ENCODE measurements at regions not wholly inside any gene's neighbourhood (a gene's known extent, or its start where the extent isn't known, plus 50 kb on each side); places are given as distances from the start of the nearest gene placed in this dataset.

- TF ChIP-seq CREB1 (IDR thresholded peaks at IDR 0.05; ENCODE audit: low read depth) (no peak), NFIC (IDR thresholded peaks at IDR 0.05) (no peak), REST (IDR thresholded peaks at IDR 0.05; ENCODE audit: low read depth) (no peak)
These were observed 89.1 kb downstream of the MED10 start for GRCh38 chr5:6289239-6289638.

- TF ChIP-seq FOXM1 (IDR thresholded peaks at IDR 0.05; ENCODE audit: borderline replicate concordance, low read depth) = no peak
- no peak for TF ChIP-seq USF1 (IDR thresholded peaks at IDR 0.05)
- TF ChIP-seq EGR1 (IDR thresholded peaks at IDR 0.05) = no peak
- TF ChIP-seq MAX (IDR thresholded peaks at IDR 0.05) = no peak
- TF ChIP-seq TAF1 (IDR thresholded peaks at IDR 0.05; ENCODE audit: low read depth) = no peak
- TF ChIP-seq CEBPB (IDR thresholded peaks at IDR 0.05) = no peak
- no peak for TF ChIP-seq CREB1 (IDR thresholded peaks at IDR 0.05; ENCODE audit: low read depth)
- no peak for TF ChIP-seq EP300 (IDR thresholded peaks at IDR 0.05; ENCODE audit: borderline replicate concordance)
- no peak for TF ChIP-seq REST (IDR thresholded peaks at IDR 0.05; ENCODE audit: low read depth)
- TF ChIP-seq NFIC (IDR thresholded peaks at IDR 0.05) = no peak
- TF ChIP-seq ZBTB7A (IDR thresholded peaks at IDR 0.05; ENCODE audit: low read depth) = no peak
- TF ChIP-seq TCF12 (IDR thresholded peaks at IDR 0.05; ENCODE audit: low read depth) = no peak
- TF ChIP-seq TEAD4 (IDR thresholded peaks at IDR 0.05) = no peak
- TF ChIP-seq YY1 (IDR thresholded peaks at IDR 0.05; ENCODE audit: low read depth) = no peak
- no peak for TF ChIP-seq RAD21 (IDR thresholded peaks at IDR 0.05; ENCODE audit: low read depth)
These were observed 91.2 kb downstream of the MED10 start for GRCh38 chr5:6287176-6287575.

GRCh38 chr5:6286404-6286803, 91.9 kb downstream of the MED10 start:
- no peak for TF ChIP-seq CREB1 (IDR thresholded peaks at IDR 0.05; ENCODE audit: low read depth)
- no peak for TF ChIP-seq NFIC (IDR thresholded peaks at IDR 0.05)
- no peak for TF ChIP-seq TAF1 (IDR thresholded peaks at IDR 0.05; ENCODE audit: low read depth)
- no peak for TF ChIP-seq TEAD4 (IDR thresholded peaks at IDR 0.05)
- TF ChIP-seq EGR1 (IDR thresholded peaks at IDR 0.05) = no peak
- TF ChIP-seq MAX (IDR thresholded peaks at IDR 0.05) = no peak
- TF ChIP-seq USF1 (IDR thresholded peaks at IDR 0.05) = no peak
- no peak for TF ChIP-seq RAD21 (IDR thresholded peaks at IDR 0.05; ENCODE audit: low read depth)
- no peak for TF ChIP-seq YY1 (IDR thresholded peaks at IDR 0.05; ENCODE audit: low read depth)
- TF ChIP-seq EP300 (IDR thresholded peaks at IDR 0.05; ENCODE audit: borderline replicate concordance) = no peak
- TF ChIP-seq TCF12 (IDR thresholded peaks at IDR 0.05; ENCODE audit: low read depth) = no peak
- no peak for TF ChIP-seq REST (IDR thresholded peaks at IDR 0.05; ENCODE audit: low read depth)
- no peak for TF ChIP-seq ZBTB7A (IDR thresholded peaks at IDR 0.05; ENCODE audit: low read depth)
- no peak for TF ChIP-seq FOXM1 (IDR thresholded peaks at IDR 0.05; ENCODE audit: borderline replicate concordance, low read depth)
- TF ChIP-seq CEBPB (IDR thresholded peaks at IDR 0.05) = no peak

GRCh38 chr5:6282352-6282751, 96.0 kb downstream of the MED10 start:
- TF ChIP-seq TCF12 (IDR thresholded peaks at IDR 0.05; ENCODE audit: low read depth) = no peak
- TF ChIP-seq NFIC (IDR thresholded peaks at IDR 0.05) = no peak
- TF ChIP-seq REST (IDR thresholded peaks at IDR 0.05; ENCODE audit: low read depth) = no peak
- no peak for TF ChIP-seq CEBPB (IDR thresholded peaks at IDR 0.05)
- TF ChIP-seq EP300 (IDR thresholded peaks at IDR 0.05; ENCODE audit: borderline replicate concordance) = no peak
- TF ChIP-seq ZBTB7A (IDR thresholded peaks at IDR 0.05; ENCODE audit: low read depth) = no peak
- no peak for TF ChIP-seq EGR1 (IDR thresholded peaks at IDR 0.05)
- TF ChIP-seq CREB1 (IDR thresholded peaks at IDR 0.05; ENCODE audit: low read depth) = no peak
- no peak for TF ChIP-seq TAF1 (IDR thresholded peaks at IDR 0.05; ENCODE audit: low read depth)
- TF ChIP-seq RAD21 (IDR thresholded peaks at IDR 0.05; ENCODE audit: low read depth) = no peak
- no peak for TF ChIP-seq YY1 (IDR thresholded peaks at IDR 0.05; ENCODE audit: low read depth)
- TF ChIP-seq MAX (IDR thresholded peaks at IDR 0.05) = no peak
- TF ChIP-seq USF1 (IDR thresholded peaks at IDR 0.05) = no peak
- TF ChIP-seq TEAD4 (IDR thresholded peaks at IDR 0.05) = no peak
- no peak for TF ChIP-seq FOXM1 (IDR thresholded peaks at IDR 0.05; ENCODE audit: borderline replicate concordance, low read depth)
